Panc1 (cell line): ENCODE measurements at regions not wholly inside any gene's neighbourhood (a gene's known extent, or its start where the extent isn't known, plus 50 kb on each side); places are given as distances from the start of the nearest gene placed in this dataset.

ENCODE experiments used
- ATAC-seq: fragments of 200-7000 bp; cut with Tn5 transposase; 2 replicates; pipeline ENCODE4 v1.9.1; 2020; ENCODE audit warnings: mild to moderate bottlenecking, moderate library complexity
- BruUV-seq: library from RNA; stranded (reverse); fragments of 400-500 nt; replicated peaks from 2 replicates; lab custom pipeline; 2021; lab: Mats Ljungman, UMichigan
- CTCF ChIA-PET: fragments of 300-600 bp; sonication (Branson Sonifier 250); formaldehyde crosslinking; loops from one replicate; lab custom pipeline; 2022; ENCODE audit warnings: antibody characterized with exemption; lab: Charles Lee
- POLR2A ChIA-PET: fragments of 300-600 bp; sonication (Branson Sonifier 250); formaldehyde crosslinking; loops from one replicate; lab custom pipeline; 2022; ENCODE audit warnings: antibody characterized with exemption; lab: Charles Lee
- DNase-seq: peaks from one replicate; pipeline ENCODE4 v3.0.0-alpha.2; 2010; ENCODE audit warnings: low read depth, low spot score
- H3K27ac ChIP-seq: 2 replicates; pipeline ENCODE4 v1.5.1; 2011; ENCODE audit warnings: mild to moderate bottlenecking, low read length, inconsistent platforms
- H3K27me3 ChIP-seq: fragments of 200-500 bp; sonication (Bioruptor generic); 2 replicates; pipeline ENCODE4 v1.6.0; 2014; ENCODE audit warnings: low read length, inconsistent platforms; ENCODE audit not compliant: control insufficient read depth, insufficient read depth
- H3K36me3 ChIP-seq: fragments of 200-500 bp; sonication (Bioruptor generic); 2 replicates; pipeline ENCODE4 v1.5.1; 2014; ENCODE audit warnings: inconsistent platforms, mild to moderate bottlenecking, low read length, moderate library complexity; ENCODE audit not compliant: control insufficient read depth, insufficient read depth
- H3K4me1 ChIP-seq: 2 replicates; pipeline ENCODE4 v1.5.1; 2011; ENCODE audit warnings: inconsistent platforms, mild to moderate bottlenecking, low read length, moderate library complexity; ENCODE audit not compliant: control insufficient read depth, insufficient read depth
- H3K4me3 ChIP-seq, 2 experiments: 2 replicates each; pipeline ENCODE4 v1.5.1; 2011 to 2012; ENCODE audit warnings: low read depth in 2 of 2, low read length in 2 of 2, mild to moderate bottlenecking in 2 of 2, inconsistent platforms in 1 of 2, moderate library complexity in 1 of 2
- H3K9me3 ChIP-seq: fragments of 200-500 bp; sonication (Bioruptor generic); 2 replicates; pipeline ENCODE4 v1.5.1; 2014; ENCODE audit warnings: low read depth, mild to moderate bottlenecking, inconsistent platforms, low read length, moderate library complexity; ENCODE audit not compliant: control insufficient read depth, insufficient read depth
- CTCF ChIP-seq: fragments of 450-650 bp; IDR thresholded peaks from 2 replicates; pipeline ENCODE4 v1.5.1; 2017; ENCODE audit warnings: mild to moderate bottlenecking
- POLR2AphosphoS5 ChIP-seq: IDR thresholded peaks from 2 replicates; pipeline ENCODE4 v1.6.1; 2012; ENCODE audit warnings: mild to moderate bottlenecking, low read depth, low read length, moderate library complexity
- SIN3A ChIP-seq: IDR thresholded peaks from 2 replicates; pipeline ENCODE4 v1.6.1; 2012; ENCODE audit warnings: low read depth, mild to moderate bottlenecking, low read length, moderate library complexity, borderline replicate concordance; ENCODE audit not compliant: insufficient read depth
- TCF7L2 ChIP-seq: IDR thresholded peaks from 2 replicates; pipeline ENCODE4 v1.6.1; 2011; ENCODE audit warnings: mild to moderate bottlenecking, low read depth, low read length, inconsistent platforms
- in situ Hi-C: cut with HindIII; loops from 2 replicates; pipeline ENCODE4 v1.10.0; 2016; ENCODE audit warnings: low sequenced_read_pairs, low pct_unique_long_range_greater_than_20kb
- intact Hi-C: fragments of 100-400 bp; cut with micrococcal nuclease; formaldehyde crosslinking; loops from one replicate; pipeline ENCODE4 v1.10.0; 2022; ENCODE audit not compliant: unreplicated experiment
- TF ChIP-seq, protein P1 (sequence below), 2 experiments: IDR thresholded peaks; 2 replicates each; pipeline ENCODE4 v1.6.1; 2011 to 2012; ENCODE audit warnings: low read depth in 2 of 2, control low read depth in 1 of 2, low read length in 1 of 2, mild to moderate bottlenecking in 1 of 2, moderate library complexity in 1 of 2; ENCODE audit not compliant: insufficient read depth in 1 of 2

DNA sequence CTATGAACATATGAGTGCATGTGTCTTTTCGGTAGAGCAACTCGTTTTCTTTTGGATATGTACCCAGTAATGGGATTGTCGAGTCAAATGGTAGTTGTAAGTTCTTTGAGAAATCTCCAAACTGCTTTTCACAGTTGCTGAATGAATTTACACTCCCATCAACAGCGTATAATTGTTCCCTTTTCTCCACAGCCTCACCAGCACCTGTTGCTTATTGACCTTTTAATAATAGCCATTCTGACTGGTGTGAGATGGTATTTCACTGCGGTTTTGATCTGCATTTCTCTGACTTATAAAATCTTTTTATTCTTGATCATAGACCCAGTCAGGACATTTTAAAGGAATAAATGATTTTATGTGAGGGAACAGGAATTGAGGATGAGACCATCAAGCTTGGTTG is 165.0 kb upstream of the KCTD3 start:
- H3K4me3 ChIP-seq, result no peak overlapping the region
- no peaks in the 10 kb centered on the region for H3K36me3 ChIP-seq
- ChIA-PET POLR2A (no interaction called here), CTCF (no interaction called here)
- TF ChIP-seq POLR2AphosphoS5 (no peak), CTCF (no peak), TCF7L2 (no peak), SIN3A (no peak)
- TF ChIP-seq, protein P1, sequence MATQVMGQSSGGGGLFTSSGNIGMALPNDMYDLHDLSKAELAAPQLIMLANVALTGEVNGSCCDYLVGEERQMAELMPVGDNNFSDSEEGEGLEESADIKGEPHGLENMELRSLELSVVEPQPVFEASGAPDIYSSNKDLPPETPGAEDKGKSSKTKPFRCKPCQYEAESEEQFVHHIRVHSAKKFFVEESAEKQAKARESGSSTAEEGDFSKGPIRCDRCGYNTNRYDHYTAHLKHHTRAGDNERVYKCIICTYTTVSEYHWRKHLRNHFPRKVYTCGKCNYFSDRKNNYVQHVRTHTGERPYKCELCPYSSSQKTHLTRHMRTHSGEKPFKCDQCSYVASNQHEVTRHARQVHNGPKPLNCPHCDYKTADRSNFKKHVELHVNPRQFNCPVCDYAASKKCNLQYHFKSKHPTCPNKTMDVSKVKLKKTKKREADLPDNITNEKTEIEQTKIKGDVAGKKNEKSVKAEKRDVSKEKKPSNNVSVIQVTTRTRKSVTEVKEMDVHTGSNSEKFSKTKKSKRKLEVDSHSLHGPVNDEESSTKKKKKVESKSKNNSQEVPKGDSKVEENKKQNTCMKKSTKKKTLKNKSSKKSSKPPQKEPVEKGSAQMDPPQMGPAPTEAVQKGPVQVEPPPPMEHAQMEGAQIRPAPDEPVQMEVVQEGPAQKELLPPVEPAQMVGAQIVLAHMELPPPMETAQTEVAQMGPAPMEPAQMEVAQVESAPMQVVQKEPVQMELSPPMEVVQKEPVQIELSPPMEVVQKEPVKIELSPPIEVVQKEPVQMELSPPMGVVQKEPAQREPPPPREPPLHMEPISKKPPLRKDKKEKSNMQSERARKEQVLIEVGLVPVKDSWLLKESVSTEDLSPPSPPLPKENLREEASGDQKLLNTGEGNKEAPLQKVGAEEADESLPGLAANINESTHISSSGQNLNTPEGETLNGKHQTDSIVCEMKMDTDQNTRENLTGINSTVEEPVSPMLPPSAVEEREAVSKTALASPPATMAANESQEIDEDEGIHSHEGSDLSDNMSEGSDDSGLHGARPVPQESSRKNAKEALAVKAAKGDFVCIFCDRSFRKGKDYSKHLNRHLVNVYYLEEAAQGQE (IDR thresholded peaks at IDR 0.05; ENCODE audit: insufficient read depth in 1 of 2, low read depth in 2 of 2, low read length in 1 of 2), result no peak
- intact Hi-C loops (no loop called here), in situ Hi-C loops (no loop called here)
- DNase-seq (no peak), ATAC-seq (no peak)
- BruUV-seq, result no TSS peak
- H3K4me1 ChIP-seq, result no peaks in the 10 kb centered on the region
- no peaks in the 10 kb centered on the region for H3K9me3 ChIP-seq
- H3K27ac ChIP-seq, result no peak overlapping the region
- no peaks in the 10 kb centered on the region for H3K27me3 ChIP-seq

GRCh38 chr1:215405211-215405610 is 161.9 kb upstream of the KCTD3 start:
- CTCF ChIA-PET, result no interaction called here
- no peaks in the 10 kb centered on the region for H3K4me1 ChIP-seq
- ATAC-seq (no peak), DNase-seq (no peak)
- TF ChIP-seq POLR2AphosphoS5, result no peak
- TF ChIP-seq TCF7L2, result no peak
- TF ChIP-seq CTCF, result no peak
- no peak for TF ChIP-seq SIN3A
- TF ChIP-seq, protein P1 (IDR thresholded peaks at IDR 0.05; ENCODE audit: insufficient read depth in 1 of 2, low read depth in 2 of 2, low read length in 1 of 2), result no peak
- in situ Hi-C loops, result no loop called here
- intact Hi-C loops, result no loop called here
- H3K27me3 ChIP-seq, result no peaks in the 10 kb centered on the region
- no TSS peak for BruUV-seq
- no peak overlapping the region for H3K27ac ChIP-seq
- POLR2A ChIA-PET, result no interaction called here
- no peaks in the 10 kb centered on the region for H3K9me3 ChIP-seq
- H3K4me3 ChIP-seq, result no peak overlapping the region
- H3K36me3 ChIP-seq, result no peaks in the 10 kb centered on the region
